ENCODE measurements at regions not wholly inside any gene's neighbourhood (a gene's known extent, or its start where the extent isn't known, plus 50 kb on each side); places are given as distances from the start of the nearest gene placed in this dataset.

GRCh38 chr14:50044042-50044651 lies 72.2 kb downstream of the VCPKMT start:
- TF ChIP-seq EZH2 (IDR thresholded peaks at IDR 0.05) (no peak), CTCF (IDR thresholded peaks at IDR 0.05) (no peak), EZH2phosphoT487 (IDR thresholded peaks at IDR 0.05) (no peak)
